Prostate gland (tissue), 2 donors: ENCODE measurements at regions not wholly inside any gene's neighbourhood (a gene's known extent, or its start where the extent isn't known, plus 50 kb on each side); places are given as distances from the start of the nearest gene placed in this dataset.

Experiments used
- DNase-seq: peaks from one replicate; pipeline ENCODE4 v3.0.0-alpha.2; 2019; ENCODE audit warnings: low spot score
- H3K27ac ChIP-seq, 2 donors: fragments of 200-600 bp; sonication (generic); 2 replicates each; pipeline ENCODE4 v1.5.1; 2017 to 2019
- H3K27me3 ChIP-seq: fragments of 200-600 bp; sonication (generic); replicated peaks from 2 replicates; pipeline ENCODE4 v1.5.1; 2019; ENCODE audit not compliant: insufficient read depth
- H3K36me3 ChIP-seq, 2 donors: fragments of 200-600 bp; sonication (generic); 1 replicate in 1 of 2; 2 replicates in 1 of 2; pipeline versions ENCODE4 v1.5.1 to v1.8.1; 2017 to 2019
- H3K4me1 ChIP-seq: fragments of 200-600 bp; sonication (generic); replicated peaks from 2 replicates; pipeline ENCODE4 v1.5.1; 2019
- H3K4me3 ChIP-seq, 2 donors: fragments of 200-600 bp; sonication (generic); 2 replicates each; pipeline ENCODE4 v1.5.1; 2017 to 2019
- H3K9me3 ChIP-seq: fragments of 200-600 bp; sonication (generic); 2 replicates; pipeline ENCODE4 v1.5.1; 2017
- POLR2A ChIP-seq: fragments of 450-650 bp; IDR thresholded peaks from one replicate; pipeline ENCODE4 v1.6.1; 2016; ENCODE audit warnings: antibody characterized with exemption, mild to moderate bottlenecking
- POLR2AphosphoS5 ChIP-seq: sonication (generic); formaldehyde crosslinking; IDR thresholded peaks from one replicate; pipeline ENCODE4 v1.6.1; 2017; ENCODE audit warnings: antibody characterized with exemption
- WGBS: methylation state at CpG from one replicate; pipeline ENCODE4 v1.1.5; 2018; 5-methylcytosine and 5-hydroxymethylcytosine counted together
- intact Hi-C: fragments of 100-400 bp; cut with DNase I; formaldehyde crosslinking; loops from one replicate; pipeline ENCODE4 v1.14.2; 2022
- TF ChIP-seq, protein P1 (sequence below), 4 experiments: fragments of 200-600 bp in 2 of 4; fragments of 450-650 bp in 2 of 4; sonication (generic) in 2 of 4; IDR thresholded peaks; 1 replicate in 3 of 4; 2 replicates in 1 of 4; pipeline ENCODE4 v1.5.1; 2016 to 2019; ENCODE audit warnings: antibody characterized with exemption in 4 of 4, mild to moderate bottlenecking in 2 of 4, moderate library complexity in 2 of 4

DNA sequence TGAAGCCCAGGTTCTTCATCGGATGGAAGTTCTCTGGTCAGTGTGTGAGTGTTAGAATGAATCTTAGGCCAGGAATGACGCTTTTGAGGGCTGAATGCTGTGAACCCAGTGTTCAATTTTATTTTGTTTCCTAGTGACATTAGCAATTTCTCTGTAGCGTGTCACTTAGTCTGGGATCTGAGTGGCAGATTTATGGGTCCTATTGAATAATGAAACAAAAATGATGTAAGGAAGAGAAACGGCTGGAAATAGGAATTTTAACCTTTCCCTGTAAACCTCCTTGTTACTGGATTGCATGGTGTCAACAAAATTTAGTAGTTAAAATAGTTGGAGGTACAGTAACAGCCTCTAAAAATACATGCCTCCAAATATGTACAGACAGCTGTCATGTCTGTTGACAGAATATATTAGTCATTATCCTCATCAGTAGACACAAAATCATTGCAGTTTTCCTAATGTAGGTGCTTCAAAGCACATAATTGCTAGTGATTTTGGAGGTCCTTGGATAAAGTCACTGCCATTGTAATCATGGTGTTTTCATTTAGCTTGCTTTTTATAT lies 223.8 kb upstream of the SPRED2 start:
- Histone ChIP-seq H3K4me1 (no peaks in the 10 kb centered on the region), H3K4me3 (no peak overlapping the region), H3K9me3 (no peaks in the 10 kb centered on the region), H3K27me3 (no peaks in the 10 kb centered on the region), H3K27ac (no peak overlapping the region), H3K36me3 (no peaks in the 10 kb centered on the region)
- TF ChIP-seq, protein P1, sequence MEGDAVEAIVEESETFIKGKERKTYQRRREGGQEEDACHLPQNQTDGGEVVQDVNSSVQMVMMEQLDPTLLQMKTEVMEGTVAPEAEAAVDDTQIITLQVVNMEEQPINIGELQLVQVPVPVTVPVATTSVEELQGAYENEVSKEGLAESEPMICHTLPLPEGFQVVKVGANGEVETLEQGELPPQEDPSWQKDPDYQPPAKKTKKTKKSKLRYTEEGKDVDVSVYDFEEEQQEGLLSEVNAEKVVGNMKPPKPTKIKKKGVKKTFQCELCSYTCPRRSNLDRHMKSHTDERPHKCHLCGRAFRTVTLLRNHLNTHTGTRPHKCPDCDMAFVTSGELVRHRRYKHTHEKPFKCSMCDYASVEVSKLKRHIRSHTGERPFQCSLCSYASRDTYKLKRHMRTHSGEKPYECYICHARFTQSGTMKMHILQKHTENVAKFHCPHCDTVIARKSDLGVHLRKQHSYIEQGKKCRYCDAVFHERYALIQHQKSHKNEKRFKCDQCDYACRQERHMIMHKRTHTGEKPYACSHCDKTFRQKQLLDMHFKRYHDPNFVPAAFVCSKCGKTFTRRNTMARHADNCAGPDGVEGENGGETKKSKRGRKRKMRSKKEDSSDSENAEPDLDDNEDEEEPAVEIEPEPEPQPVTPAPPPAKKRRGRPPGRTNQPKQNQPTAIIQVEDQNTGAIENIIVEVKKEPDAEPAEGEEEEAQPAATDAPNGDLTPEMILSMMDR (IDR thresholded peaks at IDR 0.05) = no peak
- TF ChIP-seq POLR2AphosphoS5 (no peak), POLR2A (no peak)
- intact Hi-C loops = no loop called here
- DNase-seq = no peak
- 72% methylated on average over 4 of the region's 4 CpGs for WGBS

DNA sequence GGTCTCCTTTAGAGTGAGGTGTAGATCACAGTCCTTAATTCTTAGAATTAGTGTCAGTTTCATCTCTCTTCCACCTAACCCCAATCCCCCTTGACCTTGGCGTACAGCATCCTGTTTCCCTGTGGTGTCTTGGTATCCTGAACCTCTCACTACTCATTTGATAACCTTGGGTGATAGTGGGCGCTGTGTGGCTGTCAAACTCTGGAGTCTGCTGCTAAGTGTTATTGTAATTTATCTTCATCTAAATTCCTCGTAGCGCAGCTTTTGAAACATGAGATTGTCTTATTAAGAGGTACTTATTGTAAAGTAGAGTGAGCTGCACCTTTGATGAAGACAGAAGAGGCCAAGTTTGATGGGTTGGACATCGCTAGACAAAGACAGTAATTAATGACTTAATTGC lies 222.6 kb upstream of the SPRED2 start:
- Histone ChIP-seq H3K4me1 (no peaks in the 10 kb centered on the region), H3K27me3 (no peaks in the 10 kb centered on the region), H3K4me3 (no peak overlapping the region), H3K36me3 (no peaks in the 10 kb centered on the region), H3K27ac (no peak overlapping the region), H3K9me3 (no peaks in the 10 kb centered on the region)
- DNase-seq = no peak
- intact Hi-C loops = no loop called here
- TF ChIP-seq POLR2AphosphoS5 = no peak
- TF ChIP-seq POLR2A = no peak
- TF ChIP-seq, protein P1 (IDR thresholded peaks at IDR 0.05) = no peak
- 95% methylated on average over 5 of the region's 5 CpGs for WGBS

DNA sequence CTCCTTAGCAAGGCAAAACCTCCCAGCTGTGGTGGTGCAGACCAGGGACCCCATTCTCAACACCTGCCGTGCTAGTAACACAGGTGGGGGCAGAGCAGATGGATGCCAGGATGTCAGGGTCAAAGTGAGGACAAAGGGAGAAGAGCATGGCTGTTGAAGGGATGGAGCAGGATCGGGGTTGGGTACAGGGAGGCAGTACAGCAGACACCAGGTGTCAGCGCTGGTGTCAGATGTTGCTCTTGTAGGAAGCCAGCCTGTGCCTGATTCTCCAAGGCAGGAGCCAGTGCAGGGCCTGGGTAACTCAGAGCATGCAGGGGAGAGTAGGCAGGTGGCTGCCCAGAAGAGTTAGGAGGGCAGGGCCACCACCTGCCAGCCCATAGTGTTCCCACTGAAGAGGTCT lies 222.1 kb upstream of the SPRED2 start:
- TF ChIP-seq POLR2A (no peak), POLR2AphosphoS5 (no peak)
- TF ChIP-seq, protein P1 (IDR thresholded peaks at IDR 0.05) = no peak
- no peak for DNase-seq
- intact Hi-C loops = no loop called here
- Histone ChIP-seq H3K27me3 (no peaks in the 10 kb centered on the region), H3K4me3 (no peak overlapping the region), H3K4me1 (no peaks in the 10 kb centered on the region), H3K27ac (no peak overlapping the region), H3K36me3 (no peaks in the 10 kb centered on the region), H3K9me3 (no peaks in the 10 kb centered on the region)
- WGBS = 79% methylated on average over 3 of the region's 3 CpGs

DNA sequence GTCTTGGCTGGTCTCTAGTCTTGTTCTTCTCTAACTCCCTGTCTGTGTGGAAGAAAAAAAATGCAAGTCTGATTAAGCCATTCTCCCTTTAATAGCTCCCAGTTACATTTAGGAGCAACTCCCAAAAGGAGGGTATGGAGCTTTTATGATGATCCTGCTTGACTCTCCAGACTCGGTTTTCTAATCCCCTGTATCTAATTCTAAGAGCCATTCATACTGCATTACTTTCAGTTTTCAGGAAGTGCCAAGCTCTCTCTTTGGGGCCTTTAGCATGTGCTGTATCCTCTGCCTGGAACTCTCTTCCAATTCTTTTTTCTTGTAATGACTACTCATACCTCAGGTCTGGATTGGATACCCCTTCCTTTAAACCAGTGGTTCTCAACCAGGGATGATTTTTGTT lies 219.7 kb upstream of the SPRED2 start:
- H3K27me3 ChIP-seq = no peaks in the 10 kb centered on the region
- WGBS = 70% methylated on average over 1 of the region's 1 CpG
- no peaks in the 10 kb centered on the region for H3K9me3 ChIP-seq
- H3K4me1 ChIP-seq = no peaks in the 10 kb centered on the region
- H3K36me3 ChIP-seq = no peaks in the 10 kb centered on the region
- intact Hi-C loops = no loop called here
- TF ChIP-seq POLR2AphosphoS5 = no peak
- TF ChIP-seq, protein P1 (IDR thresholded peaks at IDR 0.05) = no peak
- no peak for TF ChIP-seq POLR2A
- H3K27ac ChIP-seq = no peak overlapping the region
- DNase-seq = no peak
- no peak overlapping the region for H3K4me3 ChIP-seq

DNA sequence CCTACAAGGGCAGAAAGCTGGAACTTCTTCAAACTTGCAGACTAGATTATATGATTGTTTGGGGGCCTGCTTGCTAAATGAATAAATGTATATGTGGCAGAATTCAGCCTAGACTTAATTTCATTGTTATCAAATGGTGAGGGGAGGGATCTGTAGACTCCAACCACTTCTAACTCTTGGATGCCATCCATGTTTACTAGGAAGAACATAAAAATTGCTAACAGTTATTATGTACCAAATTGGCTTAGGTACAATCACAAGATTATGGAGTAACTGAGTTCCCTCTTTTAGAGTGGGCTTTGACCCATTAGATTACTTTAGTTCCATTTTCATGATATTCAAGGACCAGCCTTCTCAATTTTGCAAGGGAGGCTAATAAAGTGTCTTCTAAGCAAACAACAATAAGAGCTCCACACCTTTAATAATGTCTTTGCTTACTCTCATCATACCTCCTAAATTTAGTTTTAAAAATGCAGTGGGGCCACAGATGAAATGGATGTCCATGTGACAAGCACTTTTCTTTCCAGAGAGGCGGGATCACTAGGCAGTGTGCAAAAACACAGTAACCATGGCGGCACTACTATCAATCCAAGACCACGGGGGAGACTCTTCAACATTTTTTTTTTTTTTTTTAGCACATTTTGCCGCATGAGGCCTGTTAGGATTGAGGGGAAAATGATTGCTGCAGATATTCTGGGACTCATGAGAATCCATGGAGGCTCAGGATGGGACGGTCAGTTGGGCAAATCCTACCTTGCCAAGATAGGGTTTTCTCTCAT lies 217.6 kb upstream of the SPRED2 start:
- DNase-seq = no peak
- Histone ChIP-seq H3K27me3 (no peaks in the 10 kb centered on the region), H3K36me3 (no peaks in the 10 kb centered on the region), H3K9me3 (no peaks in the 10 kb centered on the region), H3K4me3 (no peak overlapping the region), H3K27ac (no peak overlapping the region), H3K4me1 (no peaks in the 10 kb centered on the region)
- TF ChIP-seq POLR2AphosphoS5 = no peak
- TF ChIP-seq, protein P1 (IDR thresholded peaks at IDR 0.05) = no peak
- TF ChIP-seq POLR2A = no peak
- intact Hi-C loops = loop anchor here (10.0 kb wide), 1 partner anchor 775 kb away; no protein-coding TSS in a partner anchor
- 92% methylated on average over 5 of the region's 5 CpGs for WGBS
